MCF 10A (cell line): ENCODE measurements at regions not wholly inside any gene's neighbourhood (a gene's known extent, or its start where the extent isn't known, plus 50 kb on each side); places are given as distances from the start of the nearest gene placed in this dataset.

Experiments used
- BruUV-seq: library from RNA; stranded (reverse); fragments of 400-500 nt; replicated peaks from 2 replicates; lab custom pipeline; 2021; lab: Mats Ljungman, UMichigan
- CTCF ChIA-PET: fragments of 300-600 bp; sonication (Branson Sonifier 250); formaldehyde crosslinking; extraction: SDS; loops from one replicate; lab custom pipeline; 2021; ENCODE audit warnings: antibody characterized with exemption, inconsistent platforms; lab: Yijun Ruan, JAX
- POLR2A ChIA-PET: fragments of 300-600, 350-650 bp; sonication (Branson Sonifier 250); formaldehyde crosslinking; extraction: SDS; loops from one replicate; lab custom pipeline; 2020; ENCODE audit warnings: antibody characterized with exemption, inconsistent platforms; lab: Yijun Ruan, JAX
- DNase-seq: peaks from one replicate; pipeline ENCODE4 v3.0.0-alpha.2; 2018; ENCODE audit not compliant: unreplicated experiment
- H3K27ac Mint-ChIP-seq: one replicate; pipeline ENCODE4 v1.8.0; 2022; ENCODE audit warnings: mild to moderate bottlenecking, low read depth, mixed read lengths; ENCODE audit not compliant: unreplicated experiment
- H3K27me3 Mint-ChIP-seq: one replicate; pipeline ENCODE4 v1.8.0; 2022; ENCODE audit warnings: mixed read lengths; ENCODE audit not compliant: insufficient read depth, unreplicated experiment
- H3K36me3 Mint-ChIP-seq: one replicate; pipeline ENCODE4 v1.8.0; 2022; ENCODE audit warnings: mild to moderate bottlenecking, moderate library complexity, mixed read lengths; ENCODE audit not compliant: insufficient read depth, unreplicated experiment
- H3K4me1 Mint-ChIP-seq: one replicate; pipeline ENCODE4 v1.8.0; 2022; ENCODE audit warnings: mixed read lengths; ENCODE audit not compliant: insufficient read depth, unreplicated experiment
- H3K4me3 Mint-ChIP-seq: one replicate; pipeline ENCODE4 v1.8.0; 2022; ENCODE audit warnings: mild to moderate bottlenecking, moderate library complexity, mixed read lengths; ENCODE audit not compliant: unreplicated experiment
- H3K9me3 Mint-ChIP-seq: one replicate; pipeline ENCODE4 v1.8.0; 2022; ENCODE audit warnings: mixed read lengths; ENCODE audit not compliant: unreplicated experiment
- intact Hi-C: fragments of 100-400 bp; cut with micrococcal nuclease; formaldehyde crosslinking; loops from 2 replicates; pipeline ENCODE4 v1.14.1; 2022
- TF ChIP-seq, protein P1 (sequence below): fragments of 200-600 bp; IDR thresholded peaks from one replicate; pipeline ENCODE4 v1.8.0; 2022; ENCODE audit warnings: antibody characterized with exemption, mild to moderate bottlenecking; ENCODE audit not compliant: unreplicated experiment

DNA sequence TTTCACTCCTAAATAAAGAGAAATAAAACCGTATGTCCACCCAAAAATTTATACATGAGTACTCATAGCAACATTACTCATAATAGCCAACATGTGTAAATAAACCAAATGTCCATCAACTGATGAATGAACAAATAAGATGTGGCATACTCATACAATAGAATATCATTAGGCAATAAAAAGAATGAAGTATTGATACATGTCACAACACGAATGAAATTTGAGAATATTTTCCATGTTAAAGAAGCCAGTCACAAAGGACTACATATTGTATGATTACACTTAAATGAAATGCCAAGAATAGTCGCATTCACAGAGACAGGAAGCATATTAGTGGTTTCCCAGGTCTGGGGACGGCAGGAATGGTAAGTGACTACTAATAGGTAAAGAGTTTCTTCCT lies 869.2 kb downstream of the IGSF11 start:
- TF ChIP-seq, protein P1, sequence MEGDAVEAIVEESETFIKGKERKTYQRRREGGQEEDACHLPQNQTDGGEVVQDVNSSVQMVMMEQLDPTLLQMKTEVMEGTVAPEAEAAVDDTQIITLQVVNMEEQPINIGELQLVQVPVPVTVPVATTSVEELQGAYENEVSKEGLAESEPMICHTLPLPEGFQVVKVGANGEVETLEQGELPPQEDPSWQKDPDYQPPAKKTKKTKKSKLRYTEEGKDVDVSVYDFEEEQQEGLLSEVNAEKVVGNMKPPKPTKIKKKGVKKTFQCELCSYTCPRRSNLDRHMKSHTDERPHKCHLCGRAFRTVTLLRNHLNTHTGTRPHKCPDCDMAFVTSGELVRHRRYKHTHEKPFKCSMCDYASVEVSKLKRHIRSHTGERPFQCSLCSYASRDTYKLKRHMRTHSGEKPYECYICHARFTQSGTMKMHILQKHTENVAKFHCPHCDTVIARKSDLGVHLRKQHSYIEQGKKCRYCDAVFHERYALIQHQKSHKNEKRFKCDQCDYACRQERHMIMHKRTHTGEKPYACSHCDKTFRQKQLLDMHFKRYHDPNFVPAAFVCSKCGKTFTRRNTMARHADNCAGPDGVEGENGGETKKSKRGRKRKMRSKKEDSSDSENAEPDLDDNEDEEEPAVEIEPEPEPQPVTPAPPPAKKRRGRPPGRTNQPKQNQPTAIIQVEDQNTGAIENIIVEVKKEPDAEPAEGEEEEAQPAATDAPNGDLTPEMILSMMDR = no peak
- BruUV-seq = no TSS peak
- Mint-ChIP-seq H3K27ac (no peak overlapping the region), H3K4me1 (no peaks in the 10 kb centered on the region), H3K27me3 (no peaks in the 10 kb centered on the region), H3K9me3 (no peaks in the 10 kb centered on the region), H3K36me3 (no peaks in the 10 kb centered on the region), H3K4me3 (no peak overlapping the region)
- ChIA-PET CTCF (interaction anchor here (0.6 kb wide), 1 partner anchor 140 kb away, joined by 5 read pairs; no protein-coding TSS in a partner anchor), POLR2A (no interaction called here)
- intact Hi-C loops = no loop called here
- peak; percentile 29 for DNase-seq

DNA sequence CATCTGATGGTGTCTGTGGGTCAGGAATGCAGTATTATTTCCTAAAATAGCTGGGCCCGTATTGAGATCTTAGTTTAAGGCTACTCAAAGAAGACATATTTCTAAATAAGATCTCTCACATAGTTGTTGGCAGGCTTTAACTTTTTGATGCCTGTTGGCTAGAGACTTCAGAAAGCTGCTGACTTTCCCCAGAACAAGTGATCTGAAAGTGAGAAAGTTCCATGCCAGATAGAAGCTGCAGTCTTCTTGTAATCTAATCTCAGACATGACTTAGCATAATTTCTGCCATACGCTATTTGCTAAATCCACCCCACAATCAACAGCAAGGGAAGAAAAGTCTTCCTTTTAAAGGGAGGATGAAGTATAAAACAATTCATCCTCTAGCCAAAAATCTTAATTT lies 867.1 kb downstream of the IGSF11 start:
- CTCF ChIA-PET = interaction anchor here (0.6 kb wide), 1 partner anchor 14 kb away, joined by 3 read pairs; no protein-coding TSS in a partner anchor
- no peak for DNase-seq
- no peaks in the 10 kb centered on the region for H3K4me1 Mint-ChIP-seq
- no peaks in the 10 kb centered on the region for H3K9me3 Mint-ChIP-seq
- no peak overlapping the region for H3K27ac Mint-ChIP-seq
- no peak overlapping the region for H3K4me3 Mint-ChIP-seq
- no TSS peak for BruUV-seq
- H3K27me3 Mint-ChIP-seq = no peaks in the 10 kb centered on the region
- TF ChIP-seq, protein P1 = no peak
- no peaks in the 10 kb centered on the region for H3K36me3 Mint-ChIP-seq
- POLR2A ChIA-PET = no interaction called here
- intact Hi-C loops = no loop called here

DNA sequence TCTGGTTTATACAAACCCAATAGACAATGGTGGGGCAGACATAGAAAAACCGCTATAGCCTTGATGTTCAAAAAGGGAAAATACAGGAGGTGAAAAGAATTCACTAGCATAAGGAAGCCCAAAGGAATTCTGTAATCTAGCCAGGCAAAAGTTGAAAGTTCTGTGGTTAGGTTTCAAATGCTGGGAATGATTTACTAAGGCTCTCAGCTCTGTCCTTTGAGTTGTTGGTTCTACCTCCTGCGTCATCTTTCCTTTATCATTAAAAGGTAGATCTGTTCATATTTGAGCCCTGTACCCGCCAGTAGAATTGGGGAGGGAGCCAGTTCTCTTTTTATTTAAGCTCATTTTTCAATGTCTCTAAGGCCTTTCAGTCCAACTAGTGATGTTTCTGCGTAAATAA lies 866.5 kb downstream of the IGSF11 start:
- Mint-ChIP-seq H3K4me1 (no peaks in the 10 kb centered on the region), H3K36me3 (no peaks in the 10 kb centered on the region), H3K27me3 (no peaks in the 10 kb centered on the region), H3K27ac (no peak overlapping the region), H3K4me3 (no peak overlapping the region), H3K9me3 (no peaks in the 10 kb centered on the region)
- intact Hi-C loops = no loop called here
- DNase-seq = no peak
- POLR2A ChIA-PET = no interaction called here
- TF ChIP-seq, protein P1 = no peak
- BruUV-seq = no TSS peak
- CTCF ChIA-PET = interaction anchor here (0.6 kb wide), 2 partner anchors 13 to 33 kb away, joined by 3 read pairs; no protein-coding TSS in a partner anchor

DNA sequence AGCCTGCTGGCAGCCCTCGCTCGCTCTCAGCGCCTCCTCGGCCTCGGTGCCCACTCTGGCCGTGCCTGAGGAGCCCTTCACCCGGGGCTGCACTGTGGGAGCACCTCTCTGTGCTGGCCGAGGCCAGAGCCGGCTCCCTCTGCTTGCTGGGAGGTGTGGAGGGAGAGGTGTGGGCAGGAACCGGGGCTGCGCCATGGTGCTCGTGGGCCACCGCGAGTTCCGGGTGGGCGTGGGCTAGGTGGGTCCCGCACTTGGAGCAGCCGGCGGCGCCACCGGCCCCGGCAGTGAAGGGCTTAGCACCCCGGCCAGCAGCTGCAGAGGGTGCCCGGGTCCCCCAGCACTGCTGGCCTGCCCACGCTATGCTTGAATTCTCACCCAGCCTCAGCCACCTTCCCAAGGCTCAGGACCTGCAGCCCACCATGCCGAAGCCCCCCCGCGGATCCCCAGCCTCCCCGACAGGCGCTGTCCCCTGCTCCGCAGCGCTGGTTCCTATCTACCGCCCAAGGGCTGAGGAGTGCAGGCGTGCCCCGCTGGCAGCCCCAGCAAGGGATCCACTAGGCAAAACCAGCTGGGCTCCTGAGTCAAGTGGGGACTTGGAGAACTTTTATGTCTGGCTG lies 863.3 kb downstream of the IGSF11 start:
- TF ChIP-seq, protein P1 = no peak
- no peak for DNase-seq
- Mint-ChIP-seq H3K27me3 (no peaks in the 10 kb centered on the region), H3K9me3 (no peaks in the 10 kb centered on the region), H3K4me3 (no peak overlapping the region), H3K36me3 (no peaks in the 10 kb centered on the region), H3K4me1 (no peaks in the 10 kb centered on the region), H3K27ac (no peak overlapping the region)
- ChIA-PET POLR2A (no interaction called here), CTCF (no interaction called here)
- intact Hi-C loops = no loop called here
- no TSS peak for BruUV-seq
